Nephron progenitor cell (in vitro differentiated cells): ENCODE measurements at regions not wholly inside any gene's neighbourhood (a gene's known extent, or its start where the extent isn't known, plus 50 kb on each side); places are given as distances from the start of the nearest gene placed in this dataset.

ENCODE experiments used
- DNase-seq: peaks from one replicate; pipeline ENCODE4 v3.0.0; 2021
- H3K27ac Mint-ChIP-seq: 2 replicates; pipeline ENCODE4 v1.8.0; 2021; ENCODE audit warnings: mild to moderate bottlenecking, moderate library complexity, mixed read lengths
- H3K27me3 Mint-ChIP-seq: 2 replicates; pipeline ENCODE4 v1.8.0; 2021; ENCODE audit warnings: mild to moderate bottlenecking, low read depth, mixed read lengths; ENCODE audit not compliant: poor library complexity
- H3K36me3 Mint-ChIP-seq: 2 replicates; pipeline ENCODE4 v1.8.0; 2021; ENCODE audit warnings: low read depth, mixed read lengths
- H3K4me1 Mint-ChIP-seq: 2 replicates; pipeline ENCODE4 v1.8.0; 2021; ENCODE audit warnings: mixed read lengths
- H3K4me3 Mint-ChIP-seq: 2 replicates; pipeline ENCODE4 v1.8.0; 2021; ENCODE audit warnings: mild to moderate bottlenecking, moderate library complexity, mixed read lengths
- H3K9me3 Mint-ChIP-seq: 2 replicates; pipeline ENCODE4 v1.8.0; 2021; ENCODE audit warnings: mild to moderate bottlenecking, moderate library complexity, mixed read lengths
- TF ChIP-seq, protein P1 (sequence below): fragments of 200-600 bp; sonication (generic); IDR thresholded peaks from 2 replicates; pipeline ENCODE4 v1.5.0; 2021; ENCODE audit warnings: antibody characterized with exemption

- DNase-seq = no peak
- Mint-ChIP-seq H3K27me3 (no peaks in the 10 kb centered on the region), H3K36me3 (no peaks in the 10 kb centered on the region), H3K4me1 (no peaks in the 10 kb centered on the region), H3K9me3 (peaks cover 6% of the 10 kb centered on the region), H3K4me3 (no peak overlapping the region), H3K27ac (no peak overlapping the region)
- TF ChIP-seq, protein P1, sequence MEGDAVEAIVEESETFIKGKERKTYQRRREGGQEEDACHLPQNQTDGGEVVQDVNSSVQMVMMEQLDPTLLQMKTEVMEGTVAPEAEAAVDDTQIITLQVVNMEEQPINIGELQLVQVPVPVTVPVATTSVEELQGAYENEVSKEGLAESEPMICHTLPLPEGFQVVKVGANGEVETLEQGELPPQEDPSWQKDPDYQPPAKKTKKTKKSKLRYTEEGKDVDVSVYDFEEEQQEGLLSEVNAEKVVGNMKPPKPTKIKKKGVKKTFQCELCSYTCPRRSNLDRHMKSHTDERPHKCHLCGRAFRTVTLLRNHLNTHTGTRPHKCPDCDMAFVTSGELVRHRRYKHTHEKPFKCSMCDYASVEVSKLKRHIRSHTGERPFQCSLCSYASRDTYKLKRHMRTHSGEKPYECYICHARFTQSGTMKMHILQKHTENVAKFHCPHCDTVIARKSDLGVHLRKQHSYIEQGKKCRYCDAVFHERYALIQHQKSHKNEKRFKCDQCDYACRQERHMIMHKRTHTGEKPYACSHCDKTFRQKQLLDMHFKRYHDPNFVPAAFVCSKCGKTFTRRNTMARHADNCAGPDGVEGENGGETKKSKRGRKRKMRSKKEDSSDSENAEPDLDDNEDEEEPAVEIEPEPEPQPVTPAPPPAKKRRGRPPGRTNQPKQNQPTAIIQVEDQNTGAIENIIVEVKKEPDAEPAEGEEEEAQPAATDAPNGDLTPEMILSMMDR = no peak
Measured at GRCh38 chr6:132096245-132096644, 145.1 kb upstream of the CCN2 start.

GRCh38 chr6:132089173-132089572 lies 138.0 kb upstream of the CCN2 start:
- Mint-ChIP-seq H3K27ac (no peak overlapping the region), H3K4me3 (no peak overlapping the region), H3K36me3 (no peaks in the 10 kb centered on the region), H3K4me1 (peaks cover 6% of the 10 kb centered on the region), H3K27me3 (no peaks in the 10 kb centered on the region), H3K9me3 (no peaks in the 10 kb centered on the region)
- TF ChIP-seq, protein P1 = no peak
- no peak for DNase-seq

GRCh38 chr6:132088150-132088549 lies 137.0 kb upstream of the CCN2 start:
- TF ChIP-seq, protein P1 = no peak
- peaks cover 6% of the 10 kb centered on the region for H3K4me1 Mint-ChIP-seq
- H3K36me3 Mint-ChIP-seq = no peaks in the 10 kb centered on the region
- no peak for DNase-seq
- no peak overlapping the region for H3K4me3 Mint-ChIP-seq
- no peaks in the 10 kb centered on the region for H3K9me3 Mint-ChIP-seq
- H3K27me3 Mint-ChIP-seq = no peaks in the 10 kb centered on the region
- no peak overlapping the region for H3K27ac Mint-ChIP-seq

DNA sequence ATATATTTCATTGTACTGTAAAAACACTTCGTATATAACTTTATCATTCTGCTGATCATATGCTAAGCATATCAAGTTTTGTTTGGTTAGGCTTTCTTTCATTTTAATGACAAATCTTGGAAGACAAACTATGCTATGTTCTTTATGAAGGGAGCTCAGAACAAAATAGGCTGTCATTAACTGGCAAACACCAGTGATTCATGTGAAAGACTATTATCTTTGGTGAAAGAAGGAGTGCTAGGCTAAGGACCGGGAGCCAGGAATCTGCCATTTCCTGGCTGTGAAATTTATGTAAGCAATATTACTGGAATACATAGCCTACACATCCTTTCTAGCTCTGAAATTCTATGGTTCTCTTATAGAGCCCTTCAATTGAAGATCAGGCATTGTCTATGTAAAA lies 136.2 kb upstream of the CCN2 start:
- no peak overlapping the region for H3K4me3 Mint-ChIP-seq
- TF ChIP-seq, protein P1 = no peak
- no peak overlapping the region for H3K27ac Mint-ChIP-seq
- peaks cover 6% of the 10 kb centered on the region for H3K4me1 Mint-ChIP-seq
- no peak for DNase-seq
- no peaks in the 10 kb centered on the region for H3K27me3 Mint-ChIP-seq
- H3K36me3 Mint-ChIP-seq = no peaks in the 10 kb centered on the region
- no peaks in the 10 kb centered on the region for H3K9me3 Mint-ChIP-seq

- Mint-ChIP-seq H3K27ac (no peak overlapping the region), H3K4me3 (no peak overlapping the region)
- TF ChIP-seq, protein P1 = no peak
Measured at GRCh38 chr6:132085731-132086130, 134.6 kb upstream of the CCN2 start.

DNA sequence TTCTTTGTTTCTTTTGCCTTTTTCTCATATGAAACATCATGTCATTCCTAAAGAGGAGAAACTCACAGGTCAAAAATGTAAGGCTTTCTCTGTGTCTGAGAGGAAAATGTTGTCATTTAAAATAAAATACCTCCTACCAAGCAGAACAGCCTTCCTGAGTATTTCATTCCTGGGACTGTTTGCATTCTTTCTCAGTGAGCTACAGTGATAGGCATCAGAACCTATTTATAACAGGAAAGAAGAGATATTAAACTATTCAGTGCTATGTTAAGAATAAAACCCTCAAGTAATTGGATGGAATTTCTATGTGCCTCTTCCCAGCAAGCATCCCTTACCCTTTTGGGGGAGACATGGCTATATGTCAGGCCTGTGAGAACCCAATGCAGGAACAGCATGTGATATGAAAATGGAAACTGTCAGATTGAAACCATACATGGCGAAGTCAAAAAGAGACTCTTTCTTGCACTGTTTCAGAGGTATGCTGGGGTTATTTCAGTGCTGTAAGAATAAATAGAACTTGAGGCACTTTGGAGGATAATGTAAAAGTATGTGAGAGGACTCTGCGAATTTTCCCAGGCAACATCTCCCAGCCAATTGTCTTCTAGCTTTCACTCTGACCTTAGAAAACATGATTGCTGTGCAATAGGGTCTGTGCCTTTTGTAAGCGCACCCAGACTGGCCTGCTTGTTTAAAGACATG lies 133.8 kb upstream of the CCN2 start:
- no peaks in the 10 kb centered on the region for H3K27me3 Mint-ChIP-seq
- no peaks in the 10 kb centered on the region for H3K36me3 Mint-ChIP-seq
- H3K27ac Mint-ChIP-seq = no peak overlapping the region
- peaks cover 6% of the 10 kb centered on the region for H3K4me1 Mint-ChIP-seq
- H3K4me3 Mint-ChIP-seq = no peak overlapping the region
- TF ChIP-seq, protein P1 = no peak
- no peak for DNase-seq
- H3K9me3 Mint-ChIP-seq = no peaks in the 10 kb centered on the region

More at GRCh38 chr6:132085731-132086130, 134.6 kb upstream of the CCN2 start:
- no peak for DNase-seq
- H3K9me3 Mint-ChIP-seq = no peaks in the 10 kb centered on the region
- H3K27me3 Mint-ChIP-seq = no peaks in the 10 kb centered on the region
- H3K36me3 Mint-ChIP-seq = no peaks in the 10 kb centered on the region
- peaks cover 6% of the 10 kb centered on the region for H3K4me1 Mint-ChIP-seq
